Suppressor macrophage treated with lipopolysaccharide for 1 hour (primary cell): ENCODE measurements at regions not wholly inside any gene's neighbourhood (a gene's known extent, or its start where the extent isn't known, plus 50 kb on each side); places are given as distances from the start of the nearest gene placed in this dataset.

Experiments used
- DNase-seq, 3 donors: peaks; one replicate each; pipeline ENCODE4 v3.0.0-alpha.2; 2020 to 2022

GRCh38 chr13:21757763-21758162, 86.9 kb downstream of the FGF9 start:
- no peak for DNase-seq

GRCh38 chr13:21758441-21758840, 87.6 kb downstream of the FGF9 start:
- DNase-seq: no peak

- no peak for DNase-seq
Measured at GRCh38 chr13:21759463-21759862, 88.6 kb downstream of the FGF9 start.

- DNase-seq: no peak
Measured at GRCh38 chr13:21759911-21760310, 89.0 kb downstream of the FGF9 start.

GRCh38 chr13:21761770-21762169, 90.9 kb downstream of the FGF9 start:
- DNase-seq: no peak

- no peak for DNase-seq
Measured at GRCh38 chr13:21762512-21762911, 91.6 kb downstream of the FGF9 start.

GRCh38 chr13:21767032-21767431, 96.2 kb downstream of the FGF9 start:
- DNase-seq: no peak

- DNase-seq: no peak
Measured at GRCh38 chr13:21771075-21771474, 100.2 kb downstream of the FGF9 start.

GRCh38 chr13:21777166-21777565, 106.3 kb downstream of the FGF9 start:
- no peak for DNase-seq

GRCh38 chr13:21777813-21778212, 106.9 kb downstream of the FGF9 start:
- DNase-seq: no peak

GRCh38 chr13:21782736-21783135, 111.9 kb downstream of the FGF9 start:
- DNase-seq: no peak

- DNase-seq: no peak
Measured at GRCh38 chr13:21785990-21786389, 115.1 kb downstream of the FGF9 start.

- no peak for DNase-seq
Measured at GRCh38 chr13:21796066-21796465, 125.2 kb downstream of the FGF9 start.

GRCh38 chr13:21796775-21797514, 126.1 kb downstream of the FGF9 start:
- DNase-seq: no peak

- no peak for DNase-seq
Measured at GRCh38 chr13:21797736-21798135, 126.9 kb downstream of the FGF9 start.

GRCh38 chr13:21798181-21798580, 127.3 kb downstream of the FGF9 start:
- DNase-seq: no peak

GRCh38 chr13:21799671-21800070, 128.8 kb downstream of the FGF9 start:
- DNase-seq: no peak

- DNase-seq: no peak
Measured at GRCh38 chr13:21800837-21801616, 130.2 kb downstream of the FGF9 start.

GRCh38 chr13:21805733-21806132, 134.9 kb downstream of the FGF9 start:
- no peak for DNase-seq

GRCh38 chr13:21812192-21812626, 141.3 kb downstream of the FGF9 start:
- no peak for DNase-seq

GRCh38 chr13:21813110-21813509, 142.2 kb downstream of the FGF9 start:
- DNase-seq: no peak

- no peak for DNase-seq
Measured at GRCh38 chr13:21813844-21814243, 143.0 kb downstream of the FGF9 start.

- no peak for DNase-seq
Measured at GRCh38 chr13:21814604-21815003, 143.7 kb downstream of the FGF9 start.

GRCh38 chr13:21817878-21818277, 147.0 kb downstream of the FGF9 start:
- no peak for DNase-seq
